H9 (cell line): ENCODE measurements at regions not wholly inside any gene's neighbourhood (a gene's known extent, or its start where the extent isn't known, plus 50 kb on each side); places are given as distances from the start of the nearest gene placed in this dataset.

ENCODE experiments used
- DNase-seq: peaks from one replicate; pipeline ENCODE4 v3.0.0-alpha.2; 2017
- H2AFZ ChIP-seq: one replicate; pipeline ENCODE4 v1.6.1; 2013; ENCODE audit warnings: mild to moderate bottlenecking, low read length, control low read depth, moderate library complexity
- H2AK5ac ChIP-seq: 2 replicates; pipeline ENCODE4 v1.6.1; 2013; ENCODE audit warnings: low read length, control low read depth, mixed read lengths; ENCODE audit not compliant: insufficient read length
- H2BK120ac ChIP-seq: one replicate; pipeline ENCODE4 v1.6.1; 2013; ENCODE audit warnings: low read depth, mild to moderate bottlenecking, low read length, control low read depth, inconsistent platforms; ENCODE audit not compliant: poor library complexity, severe bottlenecking
- H2BK12ac ChIP-seq: 2 replicates; pipeline ENCODE4 v1.6.1; 2013; ENCODE audit warnings: low read length, control low read depth, mixed read lengths, low read depth; ENCODE audit not compliant: insufficient read length
- H2BK15ac ChIP-seq: 2 replicates; pipeline ENCODE4 v1.6.1; 2013; ENCODE audit warnings: low read depth, low read length, control low read depth
- H2BK20ac ChIP-seq: one replicate; pipeline ENCODE4 v1.6.1; 2013; ENCODE audit warnings: low read depth, mild to moderate bottlenecking, low read length, control low read depth, inconsistent platforms; ENCODE audit not compliant: poor library complexity, severe bottlenecking
- H2BK5ac ChIP-seq: 2 replicates; pipeline ENCODE4 v1.6.1; 2013; ENCODE audit warnings: low read length, control low read depth, mixed read lengths; ENCODE audit not compliant: insufficient read length
- H3K14ac ChIP-seq: 2 replicates; pipeline ENCODE4 v1.6.1; 2013; ENCODE audit warnings: low read length, control low read depth; ENCODE audit not compliant: insufficient read depth
- H3K18ac ChIP-seq: 2 replicates; pipeline ENCODE4 v1.6.1; 2013; ENCODE audit warnings: low read depth, mild to moderate bottlenecking, mixed read lengths, low read length, control low read depth; ENCODE audit not compliant: insufficient read length
- H3K23ac ChIP-seq: 2 replicates; pipeline ENCODE4 v1.6.1; 2013; ENCODE audit warnings: low read length, control low read depth, mixed read lengths, low read depth; ENCODE audit not compliant: insufficient read length
- H3K23me2 ChIP-seq: 2 replicates; pipeline ENCODE4 v1.6.1; 2013; ENCODE audit warnings: low read depth, mild to moderate bottlenecking, mixed read lengths, low read length, control low read depth; ENCODE audit not compliant: insufficient read length, poor library complexity, severe bottlenecking
- H3K27ac ChIP-seq: 2 replicates; pipeline ENCODE4 v1.5.1; 2013; ENCODE audit warnings: low read length, control low read depth, mixed read lengths, low read depth; ENCODE audit not compliant: insufficient read length
- H3K27me3 ChIP-seq: 2 replicates; pipeline ENCODE4 v1.6.1; 2013; ENCODE audit warnings: low read length, control low read depth, inconsistent platforms; ENCODE audit not compliant: insufficient read depth
- H3K4ac ChIP-seq: 2 replicates; pipeline ENCODE4 v1.6.1; 2013; ENCODE audit warnings: low read depth, mild to moderate bottlenecking, control low read depth, inconsistent platforms, low read length, moderate library complexity
- H3K4me1 ChIP-seq: 2 replicates; pipeline ENCODE4 v1.6.1; 2013; ENCODE audit warnings: low read length, control low read depth, inconsistent platforms; ENCODE audit not compliant: insufficient read depth
- H3K4me2 ChIP-seq: 2 replicates; pipeline ENCODE4 v1.6.1; 2013; ENCODE audit warnings: low read length, control low read depth, mixed read lengths; ENCODE audit not compliant: insufficient read length, insufficient read depth
- H3K56ac ChIP-seq: 2 replicates; pipeline ENCODE4 v1.6.1; 2013; ENCODE audit warnings: low read depth, mild to moderate bottlenecking, mixed read lengths, low read length, control low read depth; ENCODE audit not compliant: insufficient read length
- H3K79me1 ChIP-seq: 2 replicates; pipeline ENCODE4 v1.6.1; 2013; ENCODE audit warnings: low read depth, mild to moderate bottlenecking, moderate library complexity, low read length, control low read depth, inconsistent platforms; ENCODE audit not compliant: insufficient read depth, poor library complexity, severe bottlenecking
- H3K79me2 ChIP-seq: 2 replicates; pipeline ENCODE4 v1.6.1; 2013; ENCODE audit warnings: low read length, control low read depth, inconsistent platforms; ENCODE audit not compliant: insufficient read depth
- H3K9ac ChIP-seq: 2 replicates; pipeline ENCODE4 v1.6.1; 2013; ENCODE audit warnings: low read length, control low read depth, mixed read lengths; ENCODE audit not compliant: insufficient read length; ENCODE audit errors: extremely low read depth
- H3K9me3 ChIP-seq: one replicate; pipeline ENCODE4 v1.6.1; 2013; ENCODE audit warnings: low read depth, low read length, inconsistent platforms; ENCODE audit not compliant: control insufficient read depth
- H3T11ph ChIP-seq: one replicate; pipeline ENCODE4 v1.6.1; 2013; ENCODE audit warnings: mild to moderate bottlenecking, low read length, control low read depth, inconsistent platforms
- H4K20me1 ChIP-seq: one replicate; pipeline ENCODE4 v1.6.1; 2013; ENCODE audit not compliant: control insufficient read depth, insufficient read length, insufficient read depth
- H4K5ac ChIP-seq: 2 replicates; pipeline ENCODE4 v1.6.1; 2013; ENCODE audit warnings: low read depth, mild to moderate bottlenecking, mixed read lengths, low read length, control low read depth; ENCODE audit not compliant: insufficient read length
- H4K8ac ChIP-seq: replicated peaks from 2 replicates; pipeline ENCODE4 v1.6.1; 2013; ENCODE audit warnings: low read length, control low read depth, mixed read lengths, low read depth; ENCODE audit not compliant: insufficient read length
- H4K91ac ChIP-seq: 2 replicates; pipeline ENCODE4 v1.6.1; 2013; ENCODE audit warnings: low read depth, mild to moderate bottlenecking, moderate library complexity, mixed read lengths, low read length, control low read depth; ENCODE audit not compliant: insufficient read length
- H3K27ac Mint-ChIP-seq, 3 experiments: 2 replicates in 2 of 3; 3 replicates in 1 of 3; pipeline ENCODE4 v1.8.0; 2020 to 2021; ENCODE audit warnings: mixed read lengths in 3 of 3, mild to moderate bottlenecking in 1 of 3, moderate library complexity in 1 of 3
- H3K27me3 Mint-ChIP-seq: 2 replicates; pipeline ENCODE4 v1.8.0; 2021; ENCODE audit warnings: low read depth, mild to moderate bottlenecking, moderate library complexity, mixed read lengths
- H3K36me3 Mint-ChIP-seq, 3 experiments: 2 replicates in 2 of 3; 3 replicates in 1 of 3; pipeline ENCODE4 v1.8.0; 2020 to 2021; ENCODE audit warnings: low read depth in 3 of 3, mixed read lengths in 3 of 3; ENCODE audit not compliant: insufficient read depth in 1 of 3
- H3K4me1 Mint-ChIP-seq, 2 experiments: 2 replicates each; pipeline ENCODE4 v1.8.0; 2020; ENCODE audit warnings: mixed read lengths in 2 of 2
- H3K4me3 Mint-ChIP-seq, 2 experiments: 2 replicates in 1 of 2; 3 replicates in 1 of 2; pipeline ENCODE4 v1.8.0; 2020 to 2021; ENCODE audit warnings: mild to moderate bottlenecking in 2 of 2, mixed read lengths in 2 of 2, moderate library complexity in 1 of 2
- H3K9me3 Mint-ChIP-seq, 2 experiments: 2 replicates in 1 of 2; 3 replicates in 1 of 2; pipeline ENCODE4 v1.8.0; 2020; ENCODE audit warnings: mild to moderate bottlenecking in 2 of 2, mixed read lengths in 2 of 2, moderate library complexity in 1 of 2
- CTCF ChIP-seq: fragments of 200-600 bp; sonication (generic); conservative IDR thresholded peaks from 3 replicates; pipeline ENCODE4 v1.8.0; 2021; ENCODE audit warnings: antibody characterized with exemption, mild to moderate bottlenecking
- whole genome bisulfite sequencing: extraction: QIAGEN DNeasy Blood & Tissue Kit; methylation state at CpG from one replicate; pipeline ENCODE4 v1.1.7; 2013; ENCODE audit warnings: missing lambda C conversion rate, low lambda C conversion rate, mixed read lengths; ENCODE audit not compliant: insufficient read length; ENCODE audit errors: extremely low coverage; 5-methylcytosine and 5-hydroxymethylcytosine counted together

GRCh38 chr1:5312862-5313261, 658.5 kb downstream of the AJAP1 start:
- no peak overlapping the region for H2AK5ac ChIP-seq
- H3K23me2 ChIP-seq = no peaks in the 10 kb centered on the region
- no peak overlapping the region for H3K27ac ChIP-seq
- H2BK20ac ChIP-seq = no peak overlapping the region
- H3K14ac ChIP-seq = peak overlapping the region; percentile 13; the same call in 1 of the 2 replicates
- H3K27me3 ChIP-seq = no peaks in the 10 kb centered on the region
- H3K9me3 ChIP-seq = no peaks in the 10 kb centered on the region
- H3K4me1 Mint-ChIP-seq = peaks cover 12 to 19% of the 10 kb centered on the region in 2 experiments; a peak in 3 of 4 replicates
- H3K23ac ChIP-seq = no peak overlapping the region
- no peak overlapping the region for H3K4me3 Mint-ChIP-seq
- no peaks in the 10 kb centered on the region for H3K79me1 ChIP-seq
- no peaks in the 10 kb centered on the region for H3K36me3 Mint-ChIP-seq
- no peak overlapping the region for H2BK120ac ChIP-seq
- H4K5ac ChIP-seq = no peak overlapping the region
- no peaks in the 10 kb centered on the region; a peak in 1 of 5 replicates for H3K9me3 Mint-ChIP-seq
- H3K4ac ChIP-seq = no peak overlapping the region
- no peak for TF ChIP-seq CTCF
- no peak overlapping the region for H2AFZ ChIP-seq
- no peak overlapping the region for H2BK12ac ChIP-seq
- no peak overlapping the region for H3K56ac ChIP-seq
- peaks cover 30% of the 10 kb centered on the region for H3K27me3 Mint-ChIP-seq
- H3K4me2 ChIP-seq = no peak overlapping the region
- H2BK15ac ChIP-seq = no peak overlapping the region
- H4K20me1 ChIP-seq = no peaks in the 10 kb centered on the region
- no peak overlapping the region for H4K91ac ChIP-seq
- H3K18ac ChIP-seq = no peak overlapping the region
- H3K79me2 ChIP-seq = no peaks in the 10 kb centered on the region
- H4K8ac ChIP-seq = no peak overlapping the region
- no peak overlapping the region for H3K9ac ChIP-seq
- no peak for DNase-seq
- no peak overlapping the region for H3K27ac Mint-ChIP-seq
- H3K4me1 ChIP-seq = no peaks in the 10 kb centered on the region
- H3T11ph ChIP-seq = no peak overlapping the region
- WGBS = no CpG with 5 or more reads among the region's 11 CpGs
- no peak overlapping the region for H2BK5ac ChIP-seq
